Mesenchymal stem cell (in vitro differentiated cells and primary cell): ENCODE measurements at regions not wholly inside any gene's neighbourhood (a gene's known extent, or its start where the extent isn't known, plus 50 kb on each side); places are given as distances from the start of the nearest gene placed in this dataset.
A peak's percentile ranks its signal among the peaks of the same experiment; 100 is the strongest.

Experiments
- DNase-seq: peaks from one replicate; pipeline ENCODE4 v3.0.0-alpha.2; 2013
- H2AFZ ChIP-seq: one replicate; pipeline ENCODE4 v1.6.1; 2013; ENCODE audit warnings: low read depth, mild to moderate bottlenecking, control low read depth, inconsistent platforms, low read length, moderate library complexity
- H2AK5ac ChIP-seq: 2 replicates; pipeline ENCODE4 v1.6.1; 2013; ENCODE audit warnings: low read length, moderate library complexity, mild to moderate bottlenecking, inconsistent platforms; ENCODE audit not compliant: severe bottlenecking
- H2BK120ac ChIP-seq: one replicate; pipeline ENCODE4 v1.6.1; 2013; ENCODE audit warnings: low read depth, mild to moderate bottlenecking, inconsistent platforms, low read length, moderate library complexity
- H2BK12ac ChIP-seq, 2 experiments: one replicate each; pipeline ENCODE4 v1.6.1; 2013; ENCODE audit warnings: inconsistent platforms in 2 of 2, low read length in 2 of 2, mild to moderate bottlenecking in 2 of 2, moderate library complexity in 2 of 2, control low read depth in 1 of 2
- H2BK15ac ChIP-seq: one replicate; pipeline ENCODE4 v1.6.1; 2013; ENCODE audit warnings: mild to moderate bottlenecking, low read depth, inconsistent platforms; ENCODE audit not compliant: poor library complexity, severe bottlenecking
- H2BK5ac ChIP-seq: 2 replicates; pipeline ENCODE4 v1.6.1; 2013; ENCODE audit warnings: low read depth, mild to moderate bottlenecking, low read length, control low read depth, inconsistent platforms; ENCODE audit not compliant: poor library complexity, severe bottlenecking
- H3K14ac ChIP-seq, 2 experiments: one replicate each; pipeline ENCODE4 v1.6.1; 2013; ENCODE audit warnings: inconsistent platforms in 2 of 2, low read length in 2 of 2, control low read depth in 1 of 2, mild to moderate bottlenecking in 1 of 2, moderate library complexity in 1 of 2
- H3K18ac ChIP-seq, 2 experiments: one replicate each; pipeline ENCODE4 v1.6.1; 2013; ENCODE audit warnings: inconsistent platforms in 2 of 2, low read length in 2 of 2, control low read depth in 1 of 2, low read depth in 1 of 2, mild to moderate bottlenecking in 1 of 2
- H3K23ac ChIP-seq, 2 experiments: one replicate each; pipeline ENCODE4 v1.6.1; 2013; ENCODE audit warnings: inconsistent platforms in 2 of 2, low read length in 2 of 2, mild to moderate bottlenecking in 2 of 2, moderate library complexity in 2 of 2, control low read depth in 1 of 2
- H3K27ac ChIP-seq: 2 replicates; pipeline ENCODE4 v1.5.1; 2013; ENCODE audit warnings: mild to moderate bottlenecking, moderate library complexity, low read length, control low read depth, inconsistent platforms; ENCODE audit not compliant: poor library complexity, severe bottlenecking
- H3K27me3 ChIP-seq, 2 experiments: 2 replicates each; pipeline versions ENCODE4 v1.6.1 to v1.7.0; 2013; ENCODE audit warnings: low read length in 2 of 2, mild to moderate bottlenecking in 2 of 2, moderate library complexity in 2 of 2, control low read depth in 1 of 2, inconsistent platforms in 1 of 2; ENCODE audit not compliant: control insufficient read depth in 1 of 2, insufficient read depth in 1 of 2
- H3K36me3 ChIP-seq, 2 experiments: 2 replicates each; pipeline versions ENCODE4 v1.6.1 to v1.7.0; 2013; ENCODE audit warnings: low read length in 2 of 2, control low read depth in 1 of 2, inconsistent platforms in 1 of 2, low read depth in 1 of 2, mild to moderate bottlenecking in 1 of 2; ENCODE audit not compliant: insufficient read depth in 2 of 2, control insufficient read depth in 1 of 2
- H3K4ac ChIP-seq, 2 experiments: one replicate each; pipeline ENCODE4 v1.6.1; 2013; ENCODE audit warnings: inconsistent platforms in 2 of 2, low read length in 2 of 2, mild to moderate bottlenecking in 2 of 2, moderate library complexity in 2 of 2, control low read depth in 1 of 2, low read depth in 1 of 2
- H3K4me1 ChIP-seq: 2 replicates; pipeline ENCODE4 v1.6.1; 2013; ENCODE audit warnings: low read depth, low read length, control low read depth; ENCODE audit not compliant: control insufficient read depth, insufficient read depth
- H3K4me2 ChIP-seq: 2 replicates; pipeline ENCODE4 v1.6.1; 2013; ENCODE audit warnings: low read length, mild to moderate bottlenecking, inconsistent platforms; ENCODE audit not compliant: poor library complexity, severe bottlenecking
- H3K4me3 ChIP-seq, 2 experiments: 2 replicates each; pipeline versions ENCODE4 v1.5.1 to v1.7.0; 2013; ENCODE audit warnings: low read length in 2 of 2, mild to moderate bottlenecking in 2 of 2, control low read depth in 1 of 2, low read depth in 1 of 2; ENCODE audit not compliant: insufficient read depth in 1 of 2
- H3K79me1 ChIP-seq: replicated peaks from 2 replicates; pipeline ENCODE4 v1.6.1; 2013; ENCODE audit warnings: mild to moderate bottlenecking, control low read depth, low read length, inconsistent platforms; ENCODE audit not compliant: poor library complexity, severe bottlenecking
- H3K9ac ChIP-seq: 2 replicates; pipeline ENCODE4 v1.7.0; 2013; ENCODE audit warnings: mild to moderate bottlenecking, low read length, moderate library complexity
- H3K9me3 ChIP-seq: 2 replicates; pipeline ENCODE4 v1.7.0; 2013; ENCODE audit warnings: mild to moderate bottlenecking, low read length; ENCODE audit not compliant: control insufficient read depth
- H4K8ac ChIP-seq: one replicate; pipeline ENCODE4 v1.6.1; 2013; ENCODE audit warnings: inconsistent platforms, mild to moderate bottlenecking, low read length, moderate library complexity
- H4K91ac ChIP-seq: one replicate; pipeline ENCODE4 v1.6.1; 2013; ENCODE audit warnings: mild to moderate bottlenecking, low read length, inconsistent platforms
- WGBS: methylation state at CpG from one replicate; pipeline ENCODE4 v1.1.7; 2013; ENCODE audit warnings: mixed read lengths; 5-methylcytosine and 5-hydroxymethylcytosine counted together

GRCh38 chr11:97934572-97935208 lies 1086.1 kb upstream of the CNTN5 start:
- Histone ChIP-seq H3K23ac (no peak overlapping the region), H3K18ac (no peak overlapping the region), H2BK5ac (no peak overlapping the region), H4K91ac (no peak overlapping the region), H3K27ac (no peak overlapping the region), H3K14ac (no peak overlapping the region), H2AK5ac (no peak overlapping the region), H3K4me3 (no peak overlapping the region), H2AFZ (no peak overlapping the region), H3K4me2 (no peak overlapping the region), H4K8ac (no peak overlapping the region), H3K9me3 (no peaks in the 10 kb centered on the region), H3K4me1 (no peaks in the 10 kb centered on the region), H2BK15ac (no peak overlapping the region), H2BK120ac (no peak overlapping the region), H3K36me3 (no peaks in the 10 kb centered on the region), H3K4ac (no peak overlapping the region), H3K9ac (no peak overlapping the region), H3K27me3 (no peaks in the 10 kb centered on the region), H2BK12ac (no peak overlapping the region), H3K79me1 (no peaks in the 10 kb centered on the region)
- DNase-seq: no peak
- 91% methylated on average over 5 of the region's 5 CpGs for WGBS

GRCh38 chr11:97937501-97937900 lies 1083.2 kb upstream of the CNTN5 start:
- Histone ChIP-seq H2BK5ac (no peak overlapping the region), H3K36me3 (no peaks in the 10 kb centered on the region), H3K14ac (no peak overlapping the region), H4K91ac (no peak overlapping the region), H4K8ac (no peak overlapping the region), H2AK5ac (no peak overlapping the region), H3K9me3 (no peaks in the 10 kb centered on the region), H2BK12ac (no peak overlapping the region), H3K27ac (no peak overlapping the region), H3K4me1 (no peaks in the 10 kb centered on the region), H2AFZ (no peak overlapping the region), H2BK120ac (no peak overlapping the region), H3K23ac (no peak overlapping the region), H3K79me1 (no peaks in the 10 kb centered on the region), H3K4me3 (no peak overlapping the region), H3K4me2 (no peak overlapping the region), H3K18ac (no peak overlapping the region), H3K9ac (no peak overlapping the region), H3K27me3 (no peaks in the 10 kb centered on the region), H2BK15ac (no peak overlapping the region), H3K4ac (no peak overlapping the region)
- 56% methylated on average over 3 of the region's 3 CpGs for WGBS
- DNase-seq: peak; percentile 59

GRCh38 chr11:97938789-97939188 lies 1082.0 kb upstream of the CNTN5 start:
- no peak overlapping the region for H2BK120ac ChIP-seq
- no peaks in the 10 kb centered on the region for H3K36me3 ChIP-seq
- no peak overlapping the region for H2AK5ac ChIP-seq
- H3K4me2 ChIP-seq: no peak overlapping the region
- H3K79me1 ChIP-seq: no peaks in the 10 kb centered on the region
- H3K27me3 ChIP-seq: no peaks in the 10 kb centered on the region
- no peak overlapping the region for H2BK5ac ChIP-seq
- no peak overlapping the region for H3K18ac ChIP-seq
- no peak overlapping the region for H3K4me3 ChIP-seq
- no peak overlapping the region for H2AFZ ChIP-seq
- H3K23ac ChIP-seq: no peak overlapping the region
- H2BK12ac ChIP-seq: no peak overlapping the region
- no peak overlapping the region for H3K4ac ChIP-seq
- no peaks in the 10 kb centered on the region for H3K9me3 ChIP-seq
- no peaks in the 10 kb centered on the region for H3K4me1 ChIP-seq
- WGBS: 80% methylated on average over 2 of the region's 2 CpGs
- H2BK15ac ChIP-seq: no peak overlapping the region
- H4K8ac ChIP-seq: no peak overlapping the region
- H3K14ac ChIP-seq: no peak overlapping the region
- H4K91ac ChIP-seq: no peak overlapping the region
- no peak overlapping the region for H3K9ac ChIP-seq
- no peak for DNase-seq
- no peak overlapping the region for H3K27ac ChIP-seq

- Histone ChIP-seq H3K9me3 (no peaks in the 10 kb centered on the region), H3K36me3 (no peaks in the 10 kb centered on the region), H3K27ac (no peak overlapping the region), H2BK5ac (no peak overlapping the region), H3K23ac (no peak overlapping the region), H2BK120ac (no peak overlapping the region), H3K4me3 (no peak overlapping the region), H2AK5ac (no peak overlapping the region), H3K4me2 (no peak overlapping the region), H3K9ac (no peak overlapping the region), H4K8ac (no peak overlapping the region), H3K27me3 (no peaks in the 10 kb centered on the region), H3K4ac (no peak overlapping the region), H4K91ac (no peak overlapping the region), H2BK15ac (no peak overlapping the region), H2BK12ac (no peak overlapping the region), H3K79me1 (no peaks in the 10 kb centered on the region), H3K18ac (no peak overlapping the region), H3K14ac (no peak overlapping the region), H2AFZ (no peak overlapping the region), H3K4me1 (no peaks in the 10 kb centered on the region)
- 67% methylated on average over 1 of the region's 2 CpGs for WGBS
- DNase-seq: no peak
These were observed 1077.3 kb upstream of the CNTN5 start for GRCh38 chr11:97943493-97943892.
